ENCODE measurements at regions not wholly inside any gene's neighbourhood (a gene's known extent, or its start where the extent isn't known, plus 50 kb on each side); places are given as distances from the start of the nearest gene placed in this dataset.

GRCh38 chr18:29198834-29199233 is 1021.9 kb upstream of the CDH2 start:
- no peak overlapping the region for H3K23ac ChIP-seq (ENCODE audit: low read length)
- no peak overlapping the region for H4K12ac ChIP-seq (ENCODE audit: low read depth, low read length)
- no peak overlapping the region for H4K8ac ChIP-seq (ENCODE audit: low read depth, low read length)
- no peaks in the 10 kb centered on the region for H3K79me1 ChIP-seq (ENCODE audit: low read length)
- H2AFZ ChIP-seq (ENCODE audit: insufficient read depth, low read length, poor library complexity) = no peak overlapping the region
- H3K36me3 ChIP-seq (ENCODE audit: control insufficient read depth in 1 of 2, insufficient read depth in 2 of 2, low read length in 2 of 2) = no peaks in the 10 kb centered on the region
- H2BK5ac ChIP-seq (ENCODE audit: low read depth, low read length, poor library complexity) = no peak overlapping the region
- no peak overlapping the region for H3K18ac ChIP-seq (ENCODE audit: low read length)
- no peak overlapping the region for H3K4me3 ChIP-seq (ENCODE audit: low read depth, low read length)
- H3K4me2 ChIP-seq (ENCODE audit: low read length) = no peak overlapping the region
- WGBS (ENCODE audit: extremely low coverage, insufficient coverage, insufficient read length) = no CpG with 5 or more reads among the region's 3 CpGs
- no peak overlapping the region for H3K14ac ChIP-seq (ENCODE audit: low read length)
- no peak overlapping the region for H4K91ac ChIP-seq (ENCODE audit: low read depth, low read length)
- no peaks in the 10 kb centered on the region for H3K9me3 ChIP-seq (ENCODE audit: insufficient read depth, low read depth, low read length)
- H3K4ac ChIP-seq (ENCODE audit: low read depth, low read length) = no peak overlapping the region
- H3K79me2 ChIP-seq (ENCODE audit: control insufficient read depth, insufficient read depth, low read length, poor library complexity) = no peaks in the 10 kb centered on the region
- no peak overlapping the region for H2AK5ac ChIP-seq (ENCODE audit: low read length)
- H3K9ac ChIP-seq (ENCODE audit: low read length) = no peak overlapping the region
- no peaks in the 10 kb centered on the region for H3K27me3 ChIP-seq (ENCODE audit: insufficient read depth, low read length)
- no peak overlapping the region for H2BK12ac ChIP-seq (ENCODE audit: low read length)
- no peak for DNase-seq
- H3K27ac ChIP-seq (ENCODE audit: low read depth, low read length) = no peak overlapping the region
- no peak overlapping the region for H2BK120ac ChIP-seq (ENCODE audit: insufficient read depth, low read length, poor library complexity)
- H3K4me1 ChIP-seq (ENCODE audit: control insufficient read depth in 1 of 2, insufficient read depth in 2 of 2, low read length in 2 of 2) = no peaks in the 10 kb centered on the region

- Histone ChIP-seq H3K9ac (ENCODE audit: low read length) (no peak overlapping the region), H2BK120ac (ENCODE audit: insufficient read depth, low read length, poor library complexity) (no peak overlapping the region), H3K27ac (ENCODE audit: low read depth, low read length) (no peak overlapping the region), H3K79me1 (ENCODE audit: low read length) (no peaks in the 10 kb centered on the region), H3K36me3 (ENCODE audit: control insufficient read depth in 1 of 2, insufficient read depth in 2 of 2, low read length in 2 of 2) (no peaks in the 10 kb centered on the region), H3K4me2 (ENCODE audit: low read length) (no peak overlapping the region), H3K4me1 (ENCODE audit: control insufficient read depth in 1 of 2, insufficient read depth in 2 of 2, low read length in 2 of 2) (no peaks in the 10 kb centered on the region), H2BK12ac (ENCODE audit: low read length) (no peak overlapping the region), H4K12ac (ENCODE audit: low read depth, low read length) (no peak overlapping the region), H3K23ac (ENCODE audit: low read length) (no peak overlapping the region), H3K14ac (ENCODE audit: low read length) (no peak overlapping the region), H3K9me3 (ENCODE audit: insufficient read depth, low read depth, low read length) (no peaks in the 10 kb centered on the region), H3K4ac (ENCODE audit: low read depth, low read length) (no peak overlapping the region), H4K91ac (ENCODE audit: low read depth, low read length) (no peak overlapping the region), H4K8ac (ENCODE audit: low read depth, low read length) (no peak overlapping the region), H3K4me3 (ENCODE audit: low read depth, low read length) (no peak overlapping the region), H2AK5ac (ENCODE audit: low read length) (no peak overlapping the region), H3K18ac (ENCODE audit: low read length) (no peak overlapping the region), H3K27me3 (ENCODE audit: insufficient read depth, low read length) (no peaks in the 10 kb centered on the region), H2BK5ac (ENCODE audit: low read depth, low read length, poor library complexity) (no peak overlapping the region), H3K79me2 (ENCODE audit: control insufficient read depth, insufficient read depth, low read length, poor library complexity) (no peaks in the 10 kb centered on the region), H2AFZ (ENCODE audit: insufficient read depth, low read length, poor library complexity) (no peak overlapping the region)
- DNase-seq = no peak
- 100% methylated on average over 1 of the region's 3 CpGs for WGBS (ENCODE audit: extremely low coverage, insufficient coverage, insufficient read length)
Measured at GRCh38 chr18:29196307-29196706, 1019.4 kb upstream of the CDH2 start.

GRCh38 chr18:29191263-29191662 is 1014.3 kb upstream of the CDH2 start:
- DNase-seq = peak in 1 of 2 donors; percentile 26
- WGBS (ENCODE audit: extremely low coverage, insufficient coverage, insufficient read length) = no CpG with 5 or more reads among the region's 3 CpGs
- Histone ChIP-seq H2BK5ac (ENCODE audit: low read depth, low read length, poor library complexity) (no peak overlapping the region), H2AK5ac (ENCODE audit: low read length) (no peak overlapping the region), H3K27ac (ENCODE audit: low read depth, low read length) (no peak overlapping the region), H3K9me3 (ENCODE audit: insufficient read depth, low read depth, low read length) (no peaks in the 10 kb centered on the region), H3K27me3 (ENCODE audit: insufficient read depth, low read length) (no peaks in the 10 kb centered on the region), H3K18ac (ENCODE audit: low read length) (no peak overlapping the region), H3K4me1 (ENCODE audit: control insufficient read depth in 1 of 2, insufficient read depth in 2 of 2, low read length in 2 of 2) (no peaks in the 10 kb centered on the region), H2AFZ (ENCODE audit: insufficient read depth, low read length, poor library complexity) (no peak overlapping the region), H2BK120ac (ENCODE audit: insufficient read depth, low read length, poor library complexity) (no peak overlapping the region), H4K91ac (ENCODE audit: low read depth, low read length) (no peak overlapping the region), H3K4ac (ENCODE audit: low read depth, low read length) (no peak overlapping the region), H3K79me1 (ENCODE audit: low read length) (no peaks in the 10 kb centered on the region), H3K4me3 (ENCODE audit: low read depth, low read length) (no peak overlapping the region), H3K23ac (ENCODE audit: low read length) (no peak overlapping the region), H3K9ac (ENCODE audit: low read length) (no peak overlapping the region), H4K12ac (ENCODE audit: low read depth, low read length) (no peak overlapping the region), H3K4me2 (ENCODE audit: low read length) (no peak overlapping the region), H3K14ac (ENCODE audit: low read length) (no peak overlapping the region), H3K36me3 (ENCODE audit: control insufficient read depth in 1 of 2, insufficient read depth in 2 of 2, low read length in 2 of 2) (no peaks in the 10 kb centered on the region), H2BK12ac (ENCODE audit: low read length) (no peak overlapping the region), H4K8ac (ENCODE audit: low read depth, low read length) (no peak overlapping the region), H3K79me2 (ENCODE audit: control insufficient read depth, insufficient read depth, low read length, poor library complexity) (no peaks in the 10 kb centered on the region)

DNA sequence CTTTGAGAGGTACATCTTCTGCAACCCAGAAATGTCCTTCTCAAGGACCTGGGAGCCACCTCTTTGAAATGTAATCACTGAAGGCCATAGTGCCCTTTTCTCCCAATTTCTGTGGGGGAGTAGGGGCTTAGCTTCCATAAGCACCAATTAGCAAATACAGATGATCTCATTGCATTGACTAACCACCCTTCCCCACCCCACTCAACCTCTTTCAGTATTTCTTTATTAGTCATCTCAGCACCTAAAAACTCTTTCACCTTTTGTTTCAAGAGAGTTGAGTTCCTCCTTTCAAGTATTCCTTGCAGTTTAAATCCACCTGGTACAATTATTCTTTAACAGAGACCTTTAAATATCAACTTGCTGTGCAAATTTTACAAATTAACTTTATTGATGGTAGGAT is 1011.8 kb upstream of the CDH2 start:
- Histone ChIP-seq H2BK12ac (ENCODE audit: low read length) (no peak overlapping the region), H3K14ac (ENCODE audit: low read length) (no peak overlapping the region), H4K8ac (ENCODE audit: low read depth, low read length) (no peak overlapping the region), H3K79me1 (ENCODE audit: low read length) (no peaks in the 10 kb centered on the region), H3K18ac (ENCODE audit: low read length) (no peak overlapping the region), H3K36me3 (ENCODE audit: control insufficient read depth in 1 of 2, insufficient read depth in 2 of 2, low read length in 2 of 2) (no peaks in the 10 kb centered on the region), H3K4me1 (ENCODE audit: control insufficient read depth in 1 of 2, insufficient read depth in 2 of 2, low read length in 2 of 2) (peaks cover 0 to 2% of the 10 kb centered on the region in 2 experiments), H3K27me3 (ENCODE audit: insufficient read depth, low read length) (no peaks in the 10 kb centered on the region), H3K4me3 (ENCODE audit: low read depth, low read length) (no peak overlapping the region), H3K9me3 (ENCODE audit: insufficient read depth, low read depth, low read length) (no peaks in the 10 kb centered on the region), H2BK5ac (ENCODE audit: low read depth, low read length, poor library complexity) (no peak overlapping the region), H3K4me2 (ENCODE audit: low read length) (no peak overlapping the region), H2AK5ac (ENCODE audit: low read length) (no peak overlapping the region), H2AFZ (ENCODE audit: insufficient read depth, low read length, poor library complexity) (no peak overlapping the region), H3K23ac (ENCODE audit: low read length) (no peak overlapping the region), H3K27ac (ENCODE audit: low read depth, low read length) (no peak overlapping the region), H2BK120ac (ENCODE audit: insufficient read depth, low read length, poor library complexity) (no peak overlapping the region), H3K79me2 (ENCODE audit: control insufficient read depth, insufficient read depth, low read length, poor library complexity) (no peaks in the 10 kb centered on the region), H3K4ac (ENCODE audit: low read depth, low read length) (no peak overlapping the region), H3K9ac (ENCODE audit: low read length) (no peak overlapping the region), H4K12ac (ENCODE audit: low read depth, low read length) (no peak overlapping the region), H4K91ac (ENCODE audit: low read depth, low read length) (no peak overlapping the region)
- no peak for DNase-seq
